Liver (tissue), 3 donors: ENCODE measurements at regions not wholly inside any gene's neighbourhood (a gene's known extent, or its start where the extent isn't known, plus 50 kb on each side); places are given as distances from the start of the nearest gene placed in this dataset.

Source experiments
- RXRA ChIP-seq, 2 donors: IDR thresholded peaks; 2 replicates each; pipeline ENCODE4 v1.6.1; 2017 to 2018; ENCODE audit warnings: antibody characterized with exemption in 2 of 2, mild to moderate bottlenecking in 1 of 2
- TF ChIP-seq, protein P1 (sequence below): fragments of 150-350 bp; IDR thresholded peaks from 2 replicates; pipeline ENCODE4 v1.5.1; 2017; ENCODE audit warnings: improper control_type of control experiment, low read depth, low read length; ENCODE audit not compliant: missing input control
- donor health status: healthy.
- donor health status: healthy.

DNA sequence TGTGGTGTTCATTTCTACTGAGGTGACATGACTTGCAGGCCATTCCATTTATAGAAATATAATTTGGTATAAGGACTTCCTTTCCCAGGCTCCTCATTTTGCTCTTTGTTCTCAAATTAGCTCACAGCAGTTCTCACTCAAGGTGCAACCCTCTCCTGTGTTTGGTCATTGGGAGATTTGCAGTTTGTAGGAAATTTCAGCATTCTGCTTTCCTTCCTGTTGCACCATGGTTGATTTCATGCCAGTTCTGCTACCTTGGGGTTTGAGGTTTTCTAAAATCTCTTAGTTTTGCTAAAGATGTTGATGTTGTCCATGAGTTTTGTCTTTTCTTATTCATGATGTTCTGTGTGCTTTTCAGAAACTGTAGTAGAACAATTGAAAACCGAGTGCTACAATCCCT, 65.7 kb upstream of the PROK2 start:
- TF ChIP-seq, protein P1, sequence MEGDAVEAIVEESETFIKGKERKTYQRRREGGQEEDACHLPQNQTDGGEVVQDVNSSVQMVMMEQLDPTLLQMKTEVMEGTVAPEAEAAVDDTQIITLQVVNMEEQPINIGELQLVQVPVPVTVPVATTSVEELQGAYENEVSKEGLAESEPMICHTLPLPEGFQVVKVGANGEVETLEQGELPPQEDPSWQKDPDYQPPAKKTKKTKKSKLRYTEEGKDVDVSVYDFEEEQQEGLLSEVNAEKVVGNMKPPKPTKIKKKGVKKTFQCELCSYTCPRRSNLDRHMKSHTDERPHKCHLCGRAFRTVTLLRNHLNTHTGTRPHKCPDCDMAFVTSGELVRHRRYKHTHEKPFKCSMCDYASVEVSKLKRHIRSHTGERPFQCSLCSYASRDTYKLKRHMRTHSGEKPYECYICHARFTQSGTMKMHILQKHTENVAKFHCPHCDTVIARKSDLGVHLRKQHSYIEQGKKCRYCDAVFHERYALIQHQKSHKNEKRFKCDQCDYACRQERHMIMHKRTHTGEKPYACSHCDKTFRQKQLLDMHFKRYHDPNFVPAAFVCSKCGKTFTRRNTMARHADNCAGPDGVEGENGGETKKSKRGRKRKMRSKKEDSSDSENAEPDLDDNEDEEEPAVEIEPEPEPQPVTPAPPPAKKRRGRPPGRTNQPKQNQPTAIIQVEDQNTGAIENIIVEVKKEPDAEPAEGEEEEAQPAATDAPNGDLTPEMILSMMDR, result no peak
- TF ChIP-seq RXRA (IDR thresholded peaks at IDR 0.05), result no peak
